GM19452 (cell line): ENCODE measurements at regions not wholly inside any gene's neighbourhood (a gene's known extent, or its start where the extent isn't known, plus 50 kb on each side); places are given as distances from the start of the nearest gene placed in this dataset.
A peak's percentile ranks its signal among the peaks of the same experiment; 100 is the strongest.
"Not testable (repeated sequence)": the region's sequence is repeated elsewhere in the genome, so short reads cannot be mapped to it uniquely, and the experiment has no call there.

ENCODE experiments used
- ATAC-seq: cut with Tn5 transposase; IDR thresholded peaks from one replicate; pipeline ENCODE4 v1.9.1; 2021; ENCODE audit not compliant: unreplicated experiment

GRCh38 chr5:77871016-77871415, 94.9 kb upstream of the TBCA start:
- no peak for ATAC-seq

GRCh38 chr5:77869116-77869798, 93.1 kb upstream of the TBCA start:
- no peak for ATAC-seq

GRCh38 chr5:77867914-77868313, 91.8 kb upstream of the TBCA start:
- no peak for ATAC-seq

GRCh38 chr5:77867194-77867691, 91.1 kb upstream of the TBCA start:
- no peak for ATAC-seq

- no peak for ATAC-seq
Observed at GRCh38 chr5:77866198-77866597, 90.1 kb upstream of the TBCA start.

GRCh38 chr5:77864997-77865396, 88.9 kb upstream of the TBCA start:
- no peak for ATAC-seq

- no peak for ATAC-seq
Observed at GRCh38 chr5:77863181-77863580, 87.0 kb upstream of the TBCA start.

GRCh38 chr5:77861576-77861975, 85.4 kb upstream of the TBCA start:
- ATAC-seq = no peak

- ATAC-seq = no peak
Observed at GRCh38 chr5:77859306-77859705, 83.2 kb upstream of the TBCA start.

GRCh38 chr5:77858678-77859077, 82.5 kb upstream of the TBCA start:
- not testable (repeated sequence) for ATAC-seq

GRCh38 chr5:77855369-77855768, 79.2 kb upstream of the TBCA start:
- no peak for ATAC-seq

- ATAC-seq = no peak
Observed at GRCh38 chr5:77853353-77853907, 77.3 kb upstream of the TBCA start.

GRCh38 chr5:77852514-77853352, 76.6 kb upstream of the TBCA start:
- peak; percentile 79 for ATAC-seq

GRCh38 chr5:77852068-77852513, 76.0 kb upstream of the TBCA start:
- ATAC-seq = no peak

- ATAC-seq = no peak
Observed at GRCh38 chr5:77851176-77852067, 75.3 kb upstream of the TBCA start.

- ATAC-seq = no peak
Observed at GRCh38 chr5:77850536-77851175, 74.5 kb upstream of the TBCA start.

- no peak for ATAC-seq
Observed at GRCh38 chr5:77849308-77849900, 73.3 kb upstream of the TBCA start.

GRCh38 chr5:77847814-77848290, 71.7 kb upstream of the TBCA start:
- no peak for ATAC-seq

GRCh38 chr5:77847129-77847460, 71.0 kb upstream of the TBCA start:
- ATAC-seq = no peak
